C4-2B (cell line): ENCODE measurements at regions not wholly inside any gene's neighbourhood (a gene's known extent, or its start where the extent isn't known, plus 50 kb on each side); places are given as distances from the start of the nearest gene placed in this dataset.

Source experiments
- H3K27ac ChIP-seq: fragments of 450-650 bp; 2 replicates; pipeline ENCODE4 v1.5.1; 2017
- CTCF ChIP-seq: fragments of 450-650 bp; conservative IDR thresholded peaks from 2 replicates; pipeline ENCODE4 v1.5.1; 2017; ENCODE audit warnings: mild to moderate bottlenecking
- ZFX ChIP-seq: fragments of 450-650 bp; IDR thresholded peaks from 2 replicates; pipeline ENCODE4 v1.6.1; 2017

GRCh38 chr14:53215101-53215500, 62.0 kb upstream of the DDHD1 start:
- no peak for TF ChIP-seq ZFX

GRCh38 chr14:53214384-53214783, 61.3 kb upstream of the DDHD1 start:
- no peak overlapping the region for H3K27ac ChIP-seq
- TF ChIP-seq CTCF: no peak
- no peak for TF ChIP-seq ZFX

More at GRCh38 chr14:53215101-53215500, 62.0 kb upstream of the DDHD1 start:
- H3K27ac ChIP-seq: no peak overlapping the region

GRCh38 chr14:53213761-53214160, 60.6 kb upstream of the DDHD1 start:
- H3K27ac ChIP-seq: no peak overlapping the region
- TF ChIP-seq CTCF (no peak), ZFX (no peak)

GRCh38 chr14:53209370-53209769, 56.2 kb upstream of the DDHD1 start:
- TF ChIP-seq CTCF (no peak), ZFX (no peak)
- no peak overlapping the region for H3K27ac ChIP-seq
